MM.1S (cell line): ENCODE measurements at regions not wholly inside any gene's neighbourhood (a gene's known extent, or its start where the extent isn't known, plus 50 kb on each side); places are given as distances from the start of the nearest gene placed in this dataset.

Source experiments
- DNase-seq: peaks from one replicate; pipeline ENCODE4 v3.0.0-alpha.2; 2015
- H2AFZ ChIP-seq: fragments of 300-600 bp; sonication (generic); 2 replicates; pipeline ENCODE4 v1.6.0; 2016; ENCODE audit warnings: antibody characterized with exemption, low read length
- H3F3A ChIP-seq: fragments of 300-600 bp; sonication (generic); 2 replicates; pipeline ENCODE4 v1.6.1; 2016; ENCODE audit warnings: mild to moderate bottlenecking, antibody characterized with exemption, low read length, moderate library complexity, mixed read lengths; ENCODE audit not compliant: insufficient read depth
- H3K27ac ChIP-seq: fragments of 300-600 bp; sonication (generic); 2 replicates; pipeline ENCODE4 v1.5.1; 2016; ENCODE audit warnings: mild to moderate bottlenecking, low read length
- H3K27me3 ChIP-seq: fragments of 300-600 bp; sonication (generic); replicated peaks from 2 replicates; pipeline ENCODE4 v1.6.0; 2016; ENCODE audit warnings: low read length; ENCODE audit not compliant: insufficient read depth
- H3K36me3 ChIP-seq: fragments of 300-600 bp; sonication (generic); replicated peaks from 2 replicates; pipeline ENCODE4 v1.6.1; 2016; ENCODE audit warnings: mild to moderate bottlenecking, low read length, mixed read lengths; ENCODE audit not compliant: insufficient read depth
- H3K4me1 ChIP-seq: fragments of 300-600 bp; sonication (generic); 2 replicates; pipeline ENCODE4 v1.6.1; 2016; ENCODE audit warnings: low read length, mixed read lengths
- H3K4me2 ChIP-seq: fragments of 300-600 bp; sonication (generic); 2 replicates; pipeline ENCODE4 v1.6.0; 2016; ENCODE audit warnings: low read depth, low read length
- H3K4me3 ChIP-seq: fragments of 300-600 bp; sonication (generic); 2 replicates; pipeline ENCODE4 v1.5.1; 2016; ENCODE audit warnings: low read length, mixed read lengths
- H3K79me2 ChIP-seq: fragments of 300-600 bp; sonication (generic); 2 replicates; pipeline ENCODE4 v1.6.1; 2016; ENCODE audit warnings: mixed run types, low read length, mixed read lengths
- H3K9ac ChIP-seq: fragments of 300-600 bp; sonication (generic); 2 replicates; pipeline ENCODE4 v1.6.1; 2016; ENCODE audit warnings: low read length, mixed read lengths
- H3K9me2 ChIP-seq: fragments of 300-600 bp; sonication (generic); replicated peaks from 2 replicates; pipeline ENCODE4 v1.6.1; 2016; ENCODE audit warnings: mild to moderate bottlenecking, low read length, mixed read lengths; ENCODE audit not compliant: insufficient read depth
- H3K9me3 ChIP-seq: fragments of 300-600 bp; sonication (generic); replicated peaks from 2 replicates; pipeline ENCODE4 v1.6.1; 2016; ENCODE audit warnings: mild to moderate bottlenecking, low read length, mixed read lengths; ENCODE audit not compliant: insufficient read depth
- H4K20me1 ChIP-seq: fragments of 300-600 bp; sonication (generic); 2 replicates; pipeline ENCODE4 v1.6.1; 2016; ENCODE audit warnings: mild to moderate bottlenecking, low read length, moderate library complexity, mixed read lengths; ENCODE audit not compliant: insufficient read depth
- CTCF ChIP-seq: fragments of 300-600 bp; sonication (generic); IDR thresholded peaks from 2 replicates; pipeline ENCODE4 v1.5.1; 2016; ENCODE audit warnings: antibody characterized with exemption, low read length, mixed read lengths
- EZH2 ChIP-seq: fragments of 300-600 bp; sonication (generic); optimal IDR thresholded peaks from 2 replicates; pipeline ENCODE3; 2017; ENCODE audit warnings: low read depth, mild to moderate bottlenecking, antibody characterized with exemption, low read length, mixed read lengths
- EZH2phosphoT487 ChIP-seq: fragments of 300-600 bp; sonication (generic); IDR thresholded peaks from 2 replicates; pipeline ENCODE4 v1.6.1; 2018; ENCODE audit warnings: antibody characterized with exemption, low read length

- Histone ChIP-seq H4K20me1 (no peaks in the 10 kb centered on the region), H3K9me3 (no peaks in the 10 kb centered on the region), H3K9me2 (no peaks in the 10 kb centered on the region), H3K36me3 (no peaks in the 10 kb centered on the region), H3K27me3 (no peaks in the 10 kb centered on the region), H2AFZ (no peak overlapping the region), H3K79me2 (no peaks in the 10 kb centered on the region), H3F3A (no peaks in the 10 kb centered on the region), H3K9ac (no peak overlapping the region), H3K4me2 (no peak overlapping the region), H3K27ac (no peak overlapping the region), H3K4me3 (no peak overlapping the region), H3K4me1 (no peaks in the 10 kb centered on the region)
- no peak for DNase-seq
- TF ChIP-seq EZH2phosphoT487 (no peak), CTCF (no peak), EZH2 (no peak)
These were observed 155.8 kb upstream of the RAI14 start for GRCh38 chr5:34500236-34500847.

DNA sequence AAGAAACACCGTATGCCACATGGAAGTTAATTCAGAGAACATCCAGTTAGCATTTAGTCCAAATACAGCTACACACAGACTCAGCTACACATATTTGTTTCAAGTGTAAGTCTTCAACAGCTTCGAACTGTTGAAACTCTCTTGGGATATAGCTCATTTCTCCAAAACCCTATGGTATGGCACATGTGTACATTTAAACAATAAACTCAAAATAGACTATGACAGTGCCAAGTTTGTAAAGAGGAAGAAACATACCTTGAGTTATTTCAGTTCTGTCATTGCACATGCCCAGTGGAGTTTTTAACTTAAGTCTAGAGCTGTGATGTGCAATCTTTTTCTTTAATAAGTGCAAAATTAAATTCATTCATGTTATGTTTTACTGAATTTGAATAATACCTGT is 155.1 kb upstream of the RAI14 start:
- H3K4me1 ChIP-seq: no peaks in the 10 kb centered on the region
- no peak overlapping the region for H3K9ac ChIP-seq
- TF ChIP-seq EZH2phosphoT487 (no peak), CTCF (no peak), EZH2 (no peak)
- no peaks in the 10 kb centered on the region for H3K36me3 ChIP-seq
- H4K20me1 ChIP-seq: no peaks in the 10 kb centered on the region
- H3K9me3 ChIP-seq: no peaks in the 10 kb centered on the region
- no peak overlapping the region for H2AFZ ChIP-seq
- H3F3A ChIP-seq: no peaks in the 10 kb centered on the region
- H3K9me2 ChIP-seq: no peaks in the 10 kb centered on the region
- no peak for DNase-seq
- no peaks in the 10 kb centered on the region for H3K79me2 ChIP-seq
- H3K4me2 ChIP-seq: no peak overlapping the region
- no peak overlapping the region for H3K4me3 ChIP-seq
- H3K27me3 ChIP-seq: no peaks in the 10 kb centered on the region
- H3K27ac ChIP-seq: no peak overlapping the region

DNA sequence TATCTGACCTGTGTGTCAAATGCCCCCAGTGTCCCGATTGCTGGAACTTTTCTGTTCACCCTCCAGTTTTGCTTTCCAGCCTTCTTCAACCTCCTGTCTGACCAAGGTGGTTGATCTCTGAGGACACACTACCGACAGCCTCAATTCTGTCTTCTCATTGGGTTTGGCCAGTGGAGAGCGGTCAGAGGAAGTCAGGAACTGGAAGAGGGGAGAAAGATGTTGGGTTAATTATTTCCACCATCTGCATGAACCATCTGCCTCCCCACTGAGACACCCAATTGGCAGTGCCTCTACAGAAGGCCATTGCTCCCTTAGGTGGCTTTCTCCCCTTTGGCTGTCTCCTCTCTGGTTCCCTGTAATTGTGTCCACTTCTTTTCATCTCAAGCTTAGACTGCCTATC is 154.3 kb upstream of the RAI14 start:
- H3K4me1 ChIP-seq: no peaks in the 10 kb centered on the region
- no peak overlapping the region for H3K9ac ChIP-seq
- no peaks in the 10 kb centered on the region for H3K9me3 ChIP-seq
- H3K9me2 ChIP-seq: no peaks in the 10 kb centered on the region
- H3K36me3 ChIP-seq: no peaks in the 10 kb centered on the region
- no peaks in the 10 kb centered on the region for H3K27me3 ChIP-seq
- H3K4me2 ChIP-seq: no peak overlapping the region
- DNase-seq: no peak
- H3K79me2 ChIP-seq: no peaks in the 10 kb centered on the region
- H4K20me1 ChIP-seq: no peaks in the 10 kb centered on the region
- no peak overlapping the region for H2AFZ ChIP-seq
- H3K4me3 ChIP-seq: no peak overlapping the region
- no peaks in the 10 kb centered on the region for H3F3A ChIP-seq
- TF ChIP-seq EZH2 (no peak), EZH2phosphoT487 (no peak), CTCF (no peak)
- no peak overlapping the region for H3K27ac ChIP-seq
